GM12891 (cell line): ENCODE measurements at regions not wholly inside any gene's neighbourhood (a gene's known extent, or its start where the extent isn't known, plus 50 kb on each side); places are given as distances from the start of the nearest gene placed in this dataset.

Source experiments
- PAX5 ChIP-seq: IDR thresholded peaks from 2 replicates; pipeline ENCODE4 v1.6.1; 2011; ENCODE audit warnings: low read length, moderate library complexity, mild to moderate bottlenecking; ENCODE audit not compliant: insufficient read depth, severe bottlenecking
- POLR2A ChIP-seq: IDR thresholded peaks from 2 replicates; pipeline ENCODE4 v1.6.1; 2011; ENCODE audit warnings: low read depth, low read length, control low read depth
- POLR2AphosphoS5 ChIP-seq: IDR thresholded peaks from 2 replicates; pipeline ENCODE4 v1.6.1; 2011; ENCODE audit warnings: low read depth, low read length, control low read depth
- TAF1 ChIP-seq: IDR thresholded peaks from 2 replicates; pipeline ENCODE4 v1.6.1; 2011; ENCODE audit warnings: low read depth, low read length, control low read depth

DNA sequence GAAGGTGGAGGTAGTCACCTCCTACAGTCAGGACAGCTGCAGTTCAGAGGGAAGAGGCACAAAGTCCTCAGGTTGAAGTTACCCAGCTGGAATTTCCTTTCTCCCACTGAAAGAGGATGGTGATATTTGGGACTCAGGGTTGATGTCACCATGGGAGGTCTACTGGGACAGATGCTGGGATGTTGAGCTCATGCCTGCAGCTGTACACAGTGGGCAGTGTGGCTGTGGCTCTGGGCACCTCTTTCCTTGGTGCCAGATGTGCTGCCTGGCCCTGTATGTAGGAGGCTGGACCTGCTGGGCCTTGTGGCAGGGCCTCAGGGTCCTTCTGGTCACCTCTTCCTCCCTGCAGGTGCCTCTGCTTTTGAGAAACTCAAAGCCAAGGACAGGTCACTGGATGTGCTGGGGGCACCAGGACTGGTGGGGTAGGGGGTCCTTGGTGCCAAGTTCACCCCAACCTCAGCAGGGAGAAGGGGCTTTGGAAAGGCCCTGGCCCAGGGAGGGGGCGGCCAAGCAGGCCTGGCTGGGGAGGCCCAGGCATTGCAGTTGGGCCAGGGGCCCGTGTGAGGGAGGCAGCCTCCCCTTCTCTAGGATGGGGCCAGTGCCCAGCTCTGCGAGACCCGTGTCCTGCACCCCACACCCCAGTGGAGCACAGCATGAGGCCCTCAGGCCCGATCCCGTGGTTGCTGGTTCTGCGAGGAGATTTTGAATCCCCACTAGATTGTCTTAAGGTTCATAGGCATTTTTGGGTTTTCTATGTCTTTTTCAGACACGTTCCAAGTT lies 103.1 kb downstream of the BMS1 start:
- TF ChIP-seq POLR2A (no peak), POLR2AphosphoS5 (no peak), PAX5 (no peak), TAF1 (no peak)
